IMR-90 (cell line): ENCODE measurements at regions not wholly inside any gene's neighbourhood (a gene's known extent, or its start where the extent isn't known, plus 50 kb on each side); places are given as distances from the start of the nearest gene placed in this dataset.

Experiments used
- ATAC-seq: fragments of 200-7000 bp; cut with Tn5 transposase; 2 replicates; pipeline ENCODE4 v1.9.1; 2020; ENCODE audit warnings: low read depth, mild to moderate bottlenecking, moderate library complexity
- BruUV-seq: library from RNA; stranded (reverse); fragments of 400-500 nt; replicated peaks from 2 replicates; lab custom pipeline; 2021; lab: Mats Ljungman, UMichigan
- CTCF ChIA-PET: fragments of 300-600 bp; formaldehyde crosslinking; extraction: SDS; loops from one replicate; lab custom pipeline; 2021; ENCODE audit warnings: antibody characterized with exemption; lab: Yijun Ruan, JAX
- POLR2A ChIA-PET: fragments of 300-600 bp; sonication (Branson Sonifier 250); formaldehyde crosslinking; loops from one replicate; lab custom pipeline; 2022; ENCODE audit warnings: antibody characterized with exemption; ENCODE audit not compliant: unreplicated experiment; lab: Charles Lee
- DNase-seq: peaks from one replicate; pipeline ENCODE4 v3.0.0; 2013
- H2AFZ ChIP-seq: replicated peaks from 2 replicates; pipeline ENCODE3; 2013; ENCODE audit warnings: low read length, mild to moderate bottlenecking; ENCODE audit not compliant: poor library complexity
- H2AK5ac ChIP-seq: 2 replicates; pipeline ENCODE4 v1.6.1; 2013; ENCODE audit warnings: low read depth, low read length, inconsistent platforms
- H2AK9ac ChIP-seq: replicated peaks from 2 replicates; pipeline ENCODE3; 2013; ENCODE audit warnings: mild to moderate bottlenecking, low read depth, low read length, moderate library complexity; ENCODE audit not compliant: poor library complexity
- H2BK120ac ChIP-seq: 2 replicates; pipeline ENCODE4 v1.6.1; 2013; ENCODE audit warnings: low read depth, low read length, inconsistent platforms
- H2BK15ac ChIP-seq: 3 replicates; pipeline ENCODE4 v1.6.1; 2013; ENCODE audit warnings: low read depth, low read length, inconsistent platforms
- H2BK20ac ChIP-seq: 2 replicates; pipeline ENCODE4 v1.6.1; 2013; ENCODE audit warnings: low read depth, mild to moderate bottlenecking, inconsistent platforms, low read length, moderate library complexity
- H2BK5ac ChIP-seq: 2 replicates; pipeline ENCODE4 v1.6.1; 2013; ENCODE audit warnings: mild to moderate bottlenecking, low read depth, low read length, inconsistent platforms; ENCODE audit not compliant: poor library complexity, severe bottlenecking
- H3K14ac ChIP-seq: replicated peaks from 2 replicates; pipeline ENCODE4 v1.6.1; 2013; ENCODE audit warnings: low read depth, low read length, inconsistent platforms
- H3K18ac ChIP-seq: 2 replicates; pipeline ENCODE4 v1.6.1; 2013; ENCODE audit warnings: low read depth, low read length, control low read depth
- H3K23ac ChIP-seq: 2 replicates; pipeline ENCODE4 v1.6.1; 2013; ENCODE audit warnings: low read depth, low read length, inconsistent platforms
- H3K27ac ChIP-seq: 2 replicates; pipeline ENCODE4 v1.5.1; 2013; ENCODE audit warnings: mild to moderate bottlenecking, control low read depth, low read length; ENCODE audit not compliant: insufficient read depth
- H3K27me3 ChIP-seq: 2 replicates; pipeline ENCODE4 v1.6.1; 2013; ENCODE audit warnings: low read length; ENCODE audit not compliant: control insufficient read depth, insufficient read depth
- H3K36me3 ChIP-seq: 2 replicates; pipeline ENCODE4 v1.6.1; 2013; ENCODE audit warnings: low read length, mixed read lengths; ENCODE audit not compliant: control insufficient read depth, insufficient read depth
- H3K4ac ChIP-seq: 2 replicates; pipeline ENCODE4 v1.6.1; 2013; ENCODE audit warnings: low read depth, low read length, inconsistent platforms
- H3K4me1 ChIP-seq: 2 replicates; pipeline ENCODE4 v1.6.1; 2013; ENCODE audit warnings: low read length, mixed read lengths; ENCODE audit not compliant: control insufficient read depth, insufficient read depth
- H3K4me2 ChIP-seq: 2 replicates; pipeline ENCODE4 v1.6.1; 2013; ENCODE audit warnings: low read depth, mild to moderate bottlenecking, control low read depth, low read length, moderate library complexity
- H3K4me3 ChIP-seq: 2 replicates; pipeline ENCODE4 v1.5.1; 2013; ENCODE audit warnings: low read depth, mild to moderate bottlenecking, control low read depth, low read length, moderate library complexity; ENCODE audit not compliant: insufficient read depth
- H3K56ac ChIP-seq: 2 replicates; pipeline ENCODE4 v1.6.1; 2013; ENCODE audit warnings: low read length, inconsistent platforms; ENCODE audit not compliant: insufficient read depth; ENCODE audit errors: extremely low read depth
- H3K79me1 ChIP-seq, 2 experiments: 2 replicates each; pipeline ENCODE4 v1.6.1; 2013; ENCODE audit warnings: low read length in 2 of 2, inconsistent platforms in 1 of 2, low read depth in 1 of 2
- H3K9ac ChIP-seq: 2 replicates; pipeline ENCODE4 v1.6.1; 2013; ENCODE audit warnings: low read depth, low read length, control low read depth
- H3K9me1 ChIP-seq: 2 replicates; pipeline ENCODE4 v1.6.1; 2013; ENCODE audit warnings: low read length, inconsistent platforms; ENCODE audit not compliant: insufficient read depth
- H3K9me3 ChIP-seq: 2 replicates; pipeline ENCODE4 v1.6.1; 2013; ENCODE audit warnings: low read length; ENCODE audit not compliant: control insufficient read depth, insufficient read depth
- H4K20me1 ChIP-seq: 2 replicates; pipeline ENCODE4 v1.6.1; 2013; ENCODE audit warnings: low read length, inconsistent platforms; ENCODE audit not compliant: insufficient read depth
- H4K5ac ChIP-seq: 2 replicates; pipeline ENCODE4 v1.6.1; 2013; ENCODE audit warnings: mild to moderate bottlenecking, low read depth, low read length, control low read depth
- H4K8ac ChIP-seq, 2 experiments: 2 replicates each; pipeline ENCODE4 v1.6.1; 2013; ENCODE audit warnings: low read depth in 2 of 2, low read length in 2 of 2, control low read depth in 1 of 2, inconsistent platforms in 1 of 2
- H4K91ac ChIP-seq: 2 replicates; pipeline ENCODE4 v1.6.1; 2013; ENCODE audit warnings: low read depth, low read length, inconsistent platforms; ENCODE audit not compliant: insufficient read depth
- BHLHE40 ChIP-seq: fragments of 150-350 bp; IDR thresholded peaks from 2 replicates; pipeline ENCODE4 v1.6.1; 2016; ENCODE audit warnings: mild to moderate bottlenecking, low read depth, low read length
- CEBPB ChIP-seq: IDR thresholded peaks from 2 replicates; pipeline ENCODE4 v1.6.1; 2012; ENCODE audit warnings: low read depth, low read length, improper control_type of control experiment
- CHD1 ChIP-seq: IDR thresholded peaks from 2 replicates; pipeline ENCODE4 v1.6.1; 2012; ENCODE audit warnings: low read depth, low read length, improper control_type of control experiment
- FOS ChIP-seq: fragments of 150-350 bp; IDR thresholded peaks from 2 replicates; pipeline ENCODE4 v1.6.1; 2016; ENCODE audit warnings: low read depth, low read length
- MAFK ChIP-seq: IDR thresholded peaks from 2 replicates; pipeline ENCODE4 v1.6.1; 2012; ENCODE audit warnings: low read depth, low read length, improper control_type of control experiment
- MAZ ChIP-seq: IDR thresholded peaks from 2 replicates; pipeline ENCODE4 v1.6.1; 2012; ENCODE audit warnings: low read depth, mild to moderate bottlenecking, low read length, improper control_type of control experiment, moderate library complexity, borderline replicate concordance
- MXI1 ChIP-seq: IDR thresholded peaks from 2 replicates; pipeline ENCODE4 v1.6.1; 2012; ENCODE audit warnings: low read depth, mild to moderate bottlenecking, low read length, moderate library complexity, borderline replicate concordance
- NFE2L2 ChIP-seq: fragments of 150-350 bp; IDR thresholded peaks from 2 replicates; pipeline ENCODE4 v1.6.1; 2016; ENCODE audit warnings: low read depth, mild to moderate bottlenecking, low read length
- POLR2A ChIP-seq: IDR thresholded peaks from 2 replicates; pipeline ENCODE4 v1.6.1; 2012; ENCODE audit warnings: mild to moderate bottlenecking, low read depth, low read length
- RAD21 ChIP-seq: IDR thresholded peaks from 2 replicates; pipeline ENCODE4 v1.6.1; 2012; ENCODE audit warnings: low read length, improper control_type of control experiment
- RCOR1 ChIP-seq: IDR thresholded peaks from 2 replicates; pipeline ENCODE4 v1.6.1; 2012; ENCODE audit warnings: mild to moderate bottlenecking, low read length, improper control_type of control experiment; ENCODE audit not compliant: insufficient replicate concordance
- RFX5 ChIP-seq: IDR thresholded peaks from 2 replicates; pipeline ENCODE4 v1.8.0; 2012; ENCODE audit warnings: low read depth, mild to moderate bottlenecking, low read length, moderate library complexity
- SMC3 ChIP-seq: fragments of 150-350 bp; IDR thresholded peaks from 2 replicates; pipeline ENCODE4 v1.6.1; 2016; ENCODE audit warnings: low read depth, mild to moderate bottlenecking, antibody characterized with exemption, low read length, moderate library complexity
- USF2 ChIP-seq: fragments of 150-350 bp; IDR thresholded peaks from 2 replicates; pipeline ENCODE4 v1.6.1; 2017; ENCODE audit warnings: mild to moderate bottlenecking, antibody characterized with exemption, low read length, low read depth
- WGBS, 2 experiments: methylation state at CpG; one replicate each; pipeline versions ENCODE4 v1.1.5 to v1.1.7; 2013; ENCODE audit warnings: missing lambda C conversion rate in 2 of 2; ENCODE audit not compliant: insufficient read length in 1 of 2; ENCODE audit errors: extremely low coverage in 2 of 2; 5-methylcytosine and 5-hydroxymethylcytosine counted together
- dilution Hi-C: fragments of 300-500 bp; cut with HindIII; formaldehyde crosslinking; loops from one replicate; pipeline ENCODE4 v1.14.3; 2018; ENCODE audit warnings: low sequenced_read_pairs; ENCODE audit not compliant: unreplicated experiment
- in situ Hi-C: fragments of 300-500 bp; cut with MboI; formaldehyde crosslinking; loops from 3 replicates; pipeline ENCODE4 v1.14.3; 2019; ENCODE audit warnings: low sequenced_read_pairs, inconsistent platforms, mixed read lengths
- intact Hi-C: fragments of 100-400 bp; cut with micrococcal nuclease; formaldehyde crosslinking; loops from 2 replicates; pipeline ENCODE4 v1.10.0; 2022
- TF ChIP-seq, protein P1 (sequence below): fragments of 150-350 bp; IDR thresholded peaks from 2 replicates; pipeline ENCODE4 v1.6.1; 2016; ENCODE audit warnings: low read depth, mild to moderate bottlenecking, low read length, moderate library complexity, borderline replicate concordance
- TF ChIP-seq, protein P2 (sequence below): conservative IDR thresholded peaks from 2 replicates; pipeline ENCODE4 v1.5.1; 2012; ENCODE audit warnings: mild to moderate bottlenecking, low read depth, low read length, improper control_type of control experiment

DNA sequence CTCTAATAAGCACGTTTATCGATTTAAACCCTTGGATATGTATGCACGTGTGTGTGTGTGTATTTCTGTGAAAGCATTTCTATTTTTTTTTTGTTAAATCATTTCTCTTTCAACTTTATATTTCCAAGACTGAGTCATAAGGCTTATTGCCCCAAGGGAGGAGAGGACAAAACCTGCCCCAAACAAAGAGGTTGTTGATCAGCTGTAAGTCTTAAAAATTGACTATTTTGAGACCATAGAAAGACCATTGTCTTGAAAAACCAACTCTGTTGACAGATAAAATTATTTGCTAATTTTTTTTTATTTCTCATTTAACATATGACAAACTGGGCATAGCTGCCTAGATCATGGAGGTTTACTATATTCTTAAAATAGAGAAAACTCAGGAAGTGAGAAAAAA is 222.4 kb downstream of the FMR1NB start:
- Histone ChIP-seq H2BK120ac (no peak overlapping the region), H2BK15ac (no peak overlapping the region), H3K4me3 (no peak overlapping the region), H3K27ac (no peak overlapping the region), H3K9me3 (peaks cover 6% of the 10 kb centered on the region), H3K4me2 (no peak overlapping the region), H3K27me3 (no peaks in the 10 kb centered on the region), H3K23ac (no peak overlapping the region), H4K5ac (no peak overlapping the region), H4K20me1 (no peaks in the 10 kb centered on the region), H3K18ac (no peak overlapping the region), H3K79me1 (no peaks in the 10 kb centered on the region), H3K56ac (no peak overlapping the region), H2BK20ac (no peak overlapping the region), H3K4me1 (no peaks in the 10 kb centered on the region), H2BK5ac (no peak overlapping the region), H4K8ac (no peak overlapping the region), H2AK9ac (no peak overlapping the region), H4K91ac (no peak overlapping the region), H3K4ac (no peak overlapping the region), H3K36me3 (no peaks in the 10 kb centered on the region), H2AFZ (no peak overlapping the region), H3K14ac (no peak overlapping the region), H3K9ac (no peak overlapping the region), H2AK5ac (no peak overlapping the region), H3K9me1 (no peaks in the 10 kb centered on the region)
- DNase-seq (no peak), ATAC-seq (no peak)
- WGBS, 2 experiments = no CpG with 5 or more reads among the region's 3 CpGs
- no peak for TF ChIP-seq CHD1
- TF ChIP-seq MXI1 = no peak
- no peak for TF ChIP-seq USF2
- no peak for TF ChIP-seq MAZ
- TF ChIP-seq, protein P1, sequence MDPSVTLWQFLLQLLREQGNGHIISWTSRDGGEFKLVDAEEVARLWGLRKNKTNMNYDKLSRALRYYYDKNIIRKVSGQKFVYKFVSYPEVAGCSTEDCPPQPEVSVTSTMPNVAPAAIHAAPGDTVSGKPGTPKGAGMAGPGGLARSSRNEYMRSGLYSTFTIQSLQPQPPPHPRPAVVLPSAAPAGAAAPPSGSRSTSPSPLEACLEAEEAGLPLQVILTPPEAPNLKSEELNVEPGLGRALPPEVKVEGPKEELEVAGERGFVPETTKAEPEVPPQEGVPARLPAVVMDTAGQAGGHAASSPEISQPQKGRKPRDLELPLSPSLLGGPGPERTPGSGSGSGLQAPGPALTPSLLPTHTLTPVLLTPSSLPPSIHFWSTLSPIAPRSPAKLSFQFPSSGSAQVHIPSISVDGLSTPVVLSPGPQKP = no peak
- TF ChIP-seq RFX5 = no peak
- TF ChIP-seq, protein P2, sequence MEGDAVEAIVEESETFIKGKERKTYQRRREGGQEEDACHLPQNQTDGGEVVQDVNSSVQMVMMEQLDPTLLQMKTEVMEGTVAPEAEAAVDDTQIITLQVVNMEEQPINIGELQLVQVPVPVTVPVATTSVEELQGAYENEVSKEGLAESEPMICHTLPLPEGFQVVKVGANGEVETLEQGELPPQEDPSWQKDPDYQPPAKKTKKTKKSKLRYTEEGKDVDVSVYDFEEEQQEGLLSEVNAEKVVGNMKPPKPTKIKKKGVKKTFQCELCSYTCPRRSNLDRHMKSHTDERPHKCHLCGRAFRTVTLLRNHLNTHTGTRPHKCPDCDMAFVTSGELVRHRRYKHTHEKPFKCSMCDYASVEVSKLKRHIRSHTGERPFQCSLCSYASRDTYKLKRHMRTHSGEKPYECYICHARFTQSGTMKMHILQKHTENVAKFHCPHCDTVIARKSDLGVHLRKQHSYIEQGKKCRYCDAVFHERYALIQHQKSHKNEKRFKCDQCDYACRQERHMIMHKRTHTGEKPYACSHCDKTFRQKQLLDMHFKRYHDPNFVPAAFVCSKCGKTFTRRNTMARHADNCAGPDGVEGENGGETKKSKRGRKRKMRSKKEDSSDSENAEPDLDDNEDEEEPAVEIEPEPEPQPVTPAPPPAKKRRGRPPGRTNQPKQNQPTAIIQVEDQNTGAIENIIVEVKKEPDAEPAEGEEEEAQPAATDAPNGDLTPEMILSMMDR = no peak
- no peak for TF ChIP-seq SMC3
- no peak for TF ChIP-seq MAFK
- TF ChIP-seq BHLHE40 = no peak
- TF ChIP-seq RCOR1 = no peak
- no peak for TF ChIP-seq RAD21
- TF ChIP-seq CEBPB = no peak
- no peak for TF ChIP-seq POLR2A
- no peak for TF ChIP-seq FOS
- no peak for TF ChIP-seq NFE2L2
- CTCF ChIA-PET = no interaction called here
- dilution Hi-C loops (no loop called here), intact Hi-C loops (no loop called here), in situ Hi-C loops (no loop called here)
- POLR2A ChIA-PET = no interaction called here
- BruUV-seq = no TSS peak
